ENCODE measurements at regions not wholly inside any gene's neighbourhood (a gene's known extent, or its start where the extent isn't known, plus 50 kb on each side); places are given as distances from the start of the nearest gene placed in this dataset.
"Not testable (repeated sequence)": the region's sequence is repeated elsewhere in the genome, so short reads cannot be mapped to it uniquely, and the experiment has no call there.

DNA sequence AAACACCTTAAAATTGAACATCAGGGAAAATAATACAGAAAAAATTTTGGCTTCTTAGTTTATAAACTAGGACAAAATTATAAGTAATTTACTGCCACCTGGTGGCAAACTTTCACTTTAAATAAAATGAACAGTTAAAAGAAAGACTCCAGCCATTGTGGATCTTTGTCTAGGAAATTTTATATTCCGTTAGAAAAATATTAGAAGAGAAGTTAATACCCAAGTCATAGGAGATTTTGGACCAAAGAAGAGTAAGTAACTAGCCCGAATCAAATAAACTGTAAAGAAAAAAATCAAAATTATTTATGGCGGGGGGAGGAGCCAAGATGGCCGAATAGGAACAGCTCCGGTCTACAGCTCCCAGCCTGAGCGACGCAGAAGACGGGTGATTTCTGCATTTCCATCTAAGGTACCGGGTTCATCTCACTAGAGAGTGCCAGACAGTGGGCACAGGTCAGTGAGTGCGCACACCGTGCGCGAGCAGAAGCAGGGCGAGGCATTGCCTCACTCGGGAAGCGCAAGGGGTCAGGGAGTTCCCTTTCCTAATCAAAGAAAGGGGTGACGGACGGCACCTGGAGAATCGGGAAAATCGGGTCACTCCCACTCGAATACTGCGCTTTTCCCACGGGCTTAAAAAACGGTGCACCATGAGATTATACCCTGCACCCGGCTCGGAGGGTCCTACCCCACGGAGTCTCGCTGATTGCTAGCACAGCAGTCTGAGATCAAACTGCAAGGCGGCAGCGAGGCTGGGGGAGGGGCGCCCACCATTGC, 73.4 kb upstream of the SCIN start:
- TF ChIP-seq, protein P1, sequence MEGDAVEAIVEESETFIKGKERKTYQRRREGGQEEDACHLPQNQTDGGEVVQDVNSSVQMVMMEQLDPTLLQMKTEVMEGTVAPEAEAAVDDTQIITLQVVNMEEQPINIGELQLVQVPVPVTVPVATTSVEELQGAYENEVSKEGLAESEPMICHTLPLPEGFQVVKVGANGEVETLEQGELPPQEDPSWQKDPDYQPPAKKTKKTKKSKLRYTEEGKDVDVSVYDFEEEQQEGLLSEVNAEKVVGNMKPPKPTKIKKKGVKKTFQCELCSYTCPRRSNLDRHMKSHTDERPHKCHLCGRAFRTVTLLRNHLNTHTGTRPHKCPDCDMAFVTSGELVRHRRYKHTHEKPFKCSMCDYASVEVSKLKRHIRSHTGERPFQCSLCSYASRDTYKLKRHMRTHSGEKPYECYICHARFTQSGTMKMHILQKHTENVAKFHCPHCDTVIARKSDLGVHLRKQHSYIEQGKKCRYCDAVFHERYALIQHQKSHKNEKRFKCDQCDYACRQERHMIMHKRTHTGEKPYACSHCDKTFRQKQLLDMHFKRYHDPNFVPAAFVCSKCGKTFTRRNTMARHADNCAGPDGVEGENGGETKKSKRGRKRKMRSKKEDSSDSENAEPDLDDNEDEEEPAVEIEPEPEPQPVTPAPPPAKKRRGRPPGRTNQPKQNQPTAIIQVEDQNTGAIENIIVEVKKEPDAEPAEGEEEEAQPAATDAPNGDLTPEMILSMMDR (IDR thresholded peaks at IDR 0.05; ENCODE audit: low read depth, low read length) = peak; percentile 48
- not testable (repeated sequence) for TF ChIP-seq EZH2phosphoT487 (IDR thresholded peaks at IDR 0.05; ENCODE audit: low read depth)

Measured in OCI-LY3 (cell line).